K562 (cell line): ENCODE measurements at regions not wholly inside any gene's neighbourhood (a gene's known extent, or its start where the extent isn't known, plus 50 kb on each side); places are given as distances from the start of the nearest gene placed in this dataset.

Experiments used
- ATAC-seq: fragments of 200-7000 bp; cut with Tn5 transposase; 3 replicates; pipeline ENCODE4 v1.9.1; 2020; ENCODE audit warnings: moderate library complexity
- BruUV-seq: library from RNA; stranded (reverse); fragments of 400-500 nt; replicated peaks from 2 replicates; lab custom pipeline; 2021; lab: Mats Ljungman, UMichigan
- CTCF ChIA-PET: fragments of 300-600 bp; formaldehyde crosslinking; extraction: SDS; loops from one replicate; lab custom pipeline; 2021; ENCODE audit warnings: low intra/inter-chr PET ratio; lab: Yijun Ruan, JAX
- POLR2A ChIA-PET: fragments of 300-600, 350-650 bp; sonication (Branson Sonifier 250); formaldehyde crosslinking; extraction: SDS; loops from one replicate; lab custom pipeline; 2021; ENCODE audit warnings: antibody characterized with exemption, inconsistent platforms; lab: Yijun Ruan, JAX
- DNase-seq, 4 experiments: peaks; one replicate each; pipeline versions ENCODE4 v3.0.0 to v3.0.0-alpha.2; 2011 to 2018; ENCODE audit warnings: low spot score in 3 of 4, mixed read lengths in 3 of 4; ENCODE audit errors: extremely low read depth in 1 of 4
- FAIRE-seq: peaks from 2 replicates; lab custom pipeline; 2011; peaks lifted over from hg19 to GRCh38; lab: Jason Lieb, UNC
- H2AFZ ChIP-seq: 2 replicates; pipeline ENCODE4 v1.6.0; 2011; ENCODE audit warnings: low read depth, low read length, control low read depth, inconsistent platforms
- H3K27ac ChIP-seq: fragments of 200-600 bp; 3 replicates; pipeline ENCODE4 v1.8.0; 2011; ENCODE audit warnings: low read depth, mild to moderate bottlenecking, control low read depth, inconsistent platforms, low read length, moderate library complexity, mixed read lengths; ENCODE audit errors: extremely low read depth
- H3K27me3 ChIP-seq, 2 experiments: fragments of 300-600 bp in 1 of 2; 2 replicates in 1 of 2; 3 replicates in 1 of 2; pipeline versions ENCODE4 v1.6.0 to v1.8.0; 2011; ENCODE audit warnings: inconsistent platforms in 2 of 2, low read length in 2 of 2, mild to moderate bottlenecking in 1 of 2, mixed read lengths in 1 of 2, moderate library complexity in 1 of 2; ENCODE audit not compliant: control insufficient read depth in 2 of 2, insufficient read depth in 2 of 2
- H3K36me3 ChIP-seq: fragments of 300-600 bp; 3 replicates; pipeline ENCODE4 v1.8.0; 2011; ENCODE audit warnings: mild to moderate bottlenecking, low read length, inconsistent platforms; ENCODE audit not compliant: control insufficient read depth, insufficient read depth
- H3K4me1 ChIP-seq, 2 experiments: fragments of 200-600 bp in 1 of 2; replicated peaks in 1 of 2; 2 replicates in 1 of 2; 3 replicates in 1 of 2; pipeline versions ENCODE4 v1.5.1 to v1.8.0; 2011; ENCODE audit warnings: inconsistent platforms in 2 of 2, low read length in 2 of 2, mild to moderate bottlenecking in 1 of 2, mixed read lengths in 1 of 2, moderate library complexity in 1 of 2; ENCODE audit not compliant: control insufficient read depth in 2 of 2, insufficient read depth in 2 of 2
- H3K4me2 ChIP-seq: 2 replicates; pipeline ENCODE4 v1.6.1; 2011; ENCODE audit warnings: low read length, control low read depth, inconsistent platforms, mixed read lengths; ENCODE audit not compliant: insufficient read depth
- H3K4me3 ChIP-seq: fragments of 200-600 bp; sonication (generic), shearing (Covaris generic); 2 replicates; pipeline ENCODE4 v1.5.1; 2016; ENCODE audit warnings: control low read depth, inconsistent platforms
- H3K79me2 ChIP-seq: fragments of 200-600 bp; 3 replicates; pipeline ENCODE4 v1.8.0; 2011; ENCODE audit warnings: low read length, inconsistent platforms; ENCODE audit not compliant: control insufficient read depth, insufficient read depth
- H3K9ac ChIP-seq, 2 experiments: 2 replicates each; pipeline versions ENCODE4 v1.6.0 to v1.6.1; 2011; ENCODE audit warnings: low read depth in 2 of 2, low read length in 2 of 2, control low read depth in 1 of 2, inconsistent platforms in 1 of 2, mild to moderate bottlenecking in 1 of 2, mixed read lengths in 1 of 2; ENCODE audit not compliant: insufficient read depth in 1 of 2
- H3K9me1 ChIP-seq: one replicate; pipeline ENCODE4 v1.6.0; 2011; ENCODE audit warnings: inconsistent platforms, mild to moderate bottlenecking, low read length, moderate library complexity; ENCODE audit not compliant: control insufficient read depth, insufficient read depth
- H3K9me3 ChIP-seq: replicated peaks from 2 replicates; pipeline ENCODE4 v1.5.1; 2011; ENCODE audit warnings: low read depth, low read length, inconsistent platforms; ENCODE audit not compliant: control insufficient read depth, insufficient read depth
- H4K20me1 ChIP-seq: replicated peaks from 2 replicates; pipeline ENCODE4 v1.6.1; 2011; ENCODE audit warnings: low read length, inconsistent platforms, mixed read lengths; ENCODE audit not compliant: control insufficient read depth, insufficient read depth
- E4F1 ChIP-seq: fragments of 250-450 bp; sonication (Bioruptor Pico); IDR thresholded peaks from 2 replicates; pipeline ENCODE4 v1.5.0; 2021; ENCODE audit warnings: mild to moderate bottlenecking, borderline replicate concordance
- HINFP ChIP-seq: fragments of 450-650 bp; conservative IDR thresholded peaks from 2 replicates; pipeline ENCODE4 v1.6.1; 2016; ENCODE audit warnings: missing genetic modification characterization, low read depth, mild to moderate bottlenecking, control low read depth, missing compliant biosample characterization
- POLR2A ChIP-seq: fragments of 450-650 bp; conservative IDR thresholded peaks from 2 replicates; pipeline ENCODE4 v1.6.1; 2016
- SLC30A9 ChIP-seq: fragments of 250-450 bp; sonication (Bioruptor Pico); IDR thresholded peaks from 2 replicates; pipeline ENCODE4 v1.8.0; 2022; ENCODE audit warnings: mild to moderate bottlenecking, moderate library complexity
- TAF7 ChIP-seq: fragments of 450-650 bp; IDR thresholded peaks from 2 replicates; pipeline ENCODE4 v1.6.1; 2016; ENCODE audit warnings: missing genetic modification characterization, missing compliant biosample characterization
- ZKSCAN8 ChIP-seq: fragments of 200-800 bp; sonication (Bioruptor generic); IDR thresholded peaks from 2 replicates; pipeline ENCODE4 v1.6.1; 2016; ENCODE audit warnings: missing genetic modification characterization, missing compliant biosample characterization
- ZNF740 ChIP-seq, 3 experiments: fragments of 200-800 bp in 1 of 3; sonication (Bioruptor generic) in 1 of 3; sonication (generic) in 1 of 3; formaldehyde crosslinking in 1 of 3; IDR thresholded peaks; 2 replicates each; pipeline versions ENCODE4 v1.6.1 to v1.8.0; 2016 to 2022; ENCODE audit warnings: mild to moderate bottlenecking in 2 of 3, missing compliant biosample characterization in 2 of 3, missing genetic modification characterization in 2 of 3, missing genetic modification reagents in 1 of 3
- ZNF79 ChIP-seq: fragments of 250-450 bp; sonication (Bioruptor Pico); IDR thresholded peaks from 2 replicates; pipeline ENCODE4 v1.4.0; 2020; ENCODE audit warnings: low read depth, mild to moderate bottlenecking, moderate library complexity
- WGBS: fragments of 100-300 bp; shearing (Covaris generic); methylation state at CpG from one replicate; pipeline ENCODE4 v1.1.6; 2016; ENCODE audit warnings: low coverage, mixed read lengths; ENCODE audit not compliant: insufficient coverage; ENCODE audit errors: missing lambda C conversion rate; 5-methylcytosine and 5-hydroxymethylcytosine counted together
- in situ Hi-C: fragments of 300-500 bp; cut with MboI; formaldehyde crosslinking; loops from 4 replicates; pipeline ENCODE4 v1.15.0; 2018; ENCODE audit warnings: inconsistent platforms, mixed read lengths
- intact Hi-C: fragments of 100-400 bp; cut with micrococcal nuclease; formaldehyde crosslinking; loops from 2 replicates; pipeline ENCODE4 v1.14.2; 2022

- H3K27me3 ChIP-seq = peaks cover 0 to 12% of the 10 kb centered on the region in 2 experiments; a peak in 2 of 5 replicates
- in situ Hi-C loops (loop anchor here (5.0 kb wide), 1 partner anchor 521 kb away; the partner anchor contains the start of gene PDGFRA), intact Hi-C loops (loop anchor here (5.0 kb wide), 1 partner anchor 526 kb away; no protein-coding TSS in a partner anchor)
- no peak overlapping the region for H3K27ac ChIP-seq
- TF ChIP-seq SLC30A9 (CRISPR knock-in tag) (no peak), ZNF79 (CRISPR knock-in tag) (no peak), ZNF740 (CRISPR knock-in tag; IDR thresholded peaks at IDR 0.05) (no peak), ZNF740 (tag; IDR thresholded peaks at IDR 0.05) (no peak), HINFP (no peak), ZKSCAN8 (CRISPR knock-in tag) (no peak), POLR2A (no peak), E4F1 (no peak), TAF7 (tag) (no peak)
- ChIA-PET CTCF (no interaction called here), POLR2A (interaction anchor here (0.6 kb wide), 1 partner anchor 9 kb away, joined by 3 read pairs; no protein-coding TSS in a partner anchor)
- no peak overlapping the region for H3K4me3 ChIP-seq
- H2AFZ ChIP-seq = no peak overlapping the region
- H3K4me2 ChIP-seq = no peak overlapping the region
- H3K9ac ChIP-seq = no peak overlapping the region
- WGBS = 0% methylated on average over 4 of the region's 4 CpGs
- H4K20me1 ChIP-seq = no peaks in the 10 kb centered on the region
- no TSS peak for BruUV-seq
- ATAC-seq (0 out of 3 replicates have a peak, but pooled peaks have one; percentile 65), FAIRE-seq (no peak), DNase-seq (no peak)
- H3K4me1 ChIP-seq = no peaks in the 10 kb centered on the region; a peak in 1 of 5 replicates
- no peaks in the 10 kb centered on the region for H3K79me2 ChIP-seq
- no peaks in the 10 kb centered on the region for H3K9me1 ChIP-seq
- H3K9me3 ChIP-seq = no peaks in the 10 kb centered on the region
- H3K36me3 ChIP-seq = no peaks in the 10 kb centered on the region
Observed at GRCh38 chr4:53705972-53706371, 114.7 kb upstream of the LNX1 start.
